ENCODE measurements at regions not wholly inside any gene's neighbourhood (a gene's known extent, or its start where the extent isn't known, plus 50 kb on each side); places are given as distances from the start of the nearest gene placed in this dataset.

- H3K27me3 ChIP-seq (ENCODE audit: control insufficient read depth in 3 of 3, insufficient read depth in 3 of 3, low read length in 2 of 3) = no peaks in the 10 kb centered on the region
- TF ChIP-seq CTCF (IDR thresholded peaks at IDR 0.05; ENCODE audit: control extremely low read depth, extremely low read depth) = no peak
- ATAC-seq (ENCODE audit: insufficient read depth, low FRiP score) (no peak), DNase-seq (no peak)
- no peak overlapping the region for H3K9ac ChIP-seq (ENCODE audit: insufficient read depth in 1 of 2, low read length in 2 of 2)
- no peaks in the 10 kb centered on the region for H3K9me3 ChIP-seq (ENCODE audit: control insufficient read depth in 4 of 4, insufficient read depth in 3 of 4, low read length in 3 of 4)
- WGBS, 2 donors = 53 to 62% methylated on average over 4 of the region's 4 CpGs
- H3K4me1 ChIP-seq (ENCODE audit: control insufficient read depth in 5 of 5, insufficient read depth in 5 of 5, low read length in 5 of 5) = no peaks in the 10 kb centered on the region
- H3K4me3 ChIP-seq = no peak overlapping the region
- no peak overlapping the region for H3K27ac ChIP-seq (ENCODE audit: low read depth in 1 of 2, low read length in 1 of 2)
- no peaks in the 10 kb centered on the region for H3K36me3 ChIP-seq (ENCODE audit: control insufficient read depth in 4 of 4, insufficient read depth in 4 of 4, low read length in 4 of 4)
Observed at GRCh38 chr3:95719481-95719880, 1094.9 kb upstream of the EPHA6 start.

GRCh38 chr3:95721938-95722337 lies 1092.5 kb upstream of the EPHA6 start:
- no peaks in the 10 kb centered on the region for H3K27me3 ChIP-seq (ENCODE audit: control insufficient read depth in 3 of 3, insufficient read depth in 3 of 3, low read length in 2 of 3)
- no peaks in the 10 kb centered on the region for H3K9me3 ChIP-seq (ENCODE audit: control insufficient read depth in 4 of 4, insufficient read depth in 3 of 4, low read length in 3 of 4)
- H3K36me3 ChIP-seq (ENCODE audit: control insufficient read depth in 4 of 4, insufficient read depth in 4 of 4, low read length in 4 of 4) = no peaks in the 10 kb centered on the region
- no peak overlapping the region for H3K4me3 ChIP-seq
- 58 to 66% methylated on average over 2 of the region's 2 CpGs for WGBS, 2 donors
- ATAC-seq (ENCODE audit: insufficient read depth, low FRiP score) = no peak
- H3K9ac ChIP-seq (ENCODE audit: insufficient read depth in 1 of 2, low read length in 2 of 2) = no peak overlapping the region
- no peaks in the 10 kb centered on the region for H3K4me1 ChIP-seq (ENCODE audit: control insufficient read depth in 5 of 5, insufficient read depth in 5 of 5, low read length in 5 of 5)
- DNase-seq = no peak
- no peak overlapping the region for H3K27ac ChIP-seq (ENCODE audit: low read depth in 1 of 2, low read length in 1 of 2)
- no peak for TF ChIP-seq CTCF (IDR thresholded peaks at IDR 0.05; ENCODE audit: control extremely low read depth, extremely low read depth)

- DNase-seq = no peak
- no peak for TF ChIP-seq CTCF (IDR thresholded peaks at IDR 0.05; ENCODE audit: control extremely low read depth, extremely low read depth)
- no peak for ATAC-seq (ENCODE audit: insufficient read depth, low FRiP score)
- Histone ChIP-seq H3K27me3 (ENCODE audit: control insufficient read depth in 3 of 3, insufficient read depth in 3 of 3, low read length in 2 of 3) (no peaks in the 10 kb centered on the region), H3K36me3 (ENCODE audit: control insufficient read depth in 4 of 4, insufficient read depth in 4 of 4, low read length in 4 of 4) (no peaks in the 10 kb centered on the region), H3K4me3 (no peak overlapping the region), H3K4me1 (ENCODE audit: control insufficient read depth in 5 of 5, insufficient read depth in 5 of 5, low read length in 5 of 5) (no peaks in the 10 kb centered on the region), H3K27ac (ENCODE audit: low read depth in 1 of 2, low read length in 1 of 2) (no peak overlapping the region), H3K9me3 (ENCODE audit: control insufficient read depth in 4 of 4, insufficient read depth in 3 of 4, low read length in 3 of 4) (no peaks in the 10 kb centered on the region), H3K9ac (ENCODE audit: insufficient read depth in 1 of 2, low read length in 2 of 2) (no peak overlapping the region)
- WGBS, 2 donors = 90 to 93% methylated on average over 1 of the region's 1 CpG
Observed at GRCh38 chr3:95725770-95726169, 1088.6 kb upstream of the EPHA6 start.

GRCh38 chr3:95731753-95732152 lies 1082.6 kb upstream of the EPHA6 start:
- WGBS, 2 donors = 85 to 86% methylated on average over 1 of the region's 1 CpG
- no peaks in the 10 kb centered on the region for H3K36me3 ChIP-seq (ENCODE audit: control insufficient read depth in 4 of 4, insufficient read depth in 4 of 4, low read length in 4 of 4)
- H3K4me1 ChIP-seq (ENCODE audit: control insufficient read depth in 5 of 5, insufficient read depth in 5 of 5, low read length in 5 of 5) = no peaks in the 10 kb centered on the region
- no peak overlapping the region for H3K4me3 ChIP-seq
- no peak overlapping the region for H3K27ac ChIP-seq (ENCODE audit: low read depth in 1 of 2, low read length in 1 of 2)
- ATAC-seq (ENCODE audit: insufficient read depth, low FRiP score) (no peak), DNase-seq (no peak)
- TF ChIP-seq CTCF (IDR thresholded peaks at IDR 0.05; ENCODE audit: control extremely low read depth, extremely low read depth) = no peak
- H3K27me3 ChIP-seq (ENCODE audit: control insufficient read depth in 3 of 3, insufficient read depth in 3 of 3, low read length in 2 of 3) = no peaks in the 10 kb centered on the region
- H3K9me3 ChIP-seq (ENCODE audit: control insufficient read depth in 4 of 4, insufficient read depth in 3 of 4, low read length in 3 of 4) = no peaks in the 10 kb centered on the region
- no peak overlapping the region for H3K9ac ChIP-seq (ENCODE audit: insufficient read depth in 1 of 2, low read length in 2 of 2)
